HG03521 (cell line): ENCODE measurements at regions not wholly inside any gene's neighbourhood (a gene's known extent, or its start where the extent isn't known, plus 50 kb on each side); places are given as distances from the start of the nearest gene placed in this dataset.

Source experiments
- ATAC-seq: cut with Tn5 transposase; IDR thresholded peaks from one replicate; pipeline ENCODE4 v1.9.1; 2021; ENCODE audit warnings: mild to moderate bottlenecking, moderate library complexity; ENCODE audit not compliant: unreplicated experiment

DNA sequence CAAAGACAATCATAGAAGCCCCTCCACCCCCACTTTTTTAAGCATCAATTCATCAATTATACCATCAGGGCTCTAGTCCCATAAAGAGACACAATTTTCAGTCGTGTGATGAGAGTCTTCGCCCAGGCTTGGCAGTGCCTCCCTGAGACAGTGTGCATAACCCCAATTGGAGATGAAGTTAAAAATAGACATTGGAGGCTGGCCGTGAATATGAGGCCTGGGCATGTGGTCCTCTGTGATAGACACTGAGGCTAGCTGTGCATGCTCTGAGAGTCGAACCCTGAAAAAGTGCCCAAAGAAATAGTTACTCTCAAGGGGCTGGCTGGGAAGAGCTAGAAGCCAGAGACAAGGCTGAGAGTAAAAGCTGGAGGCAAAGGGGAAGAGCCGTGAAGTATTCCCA lies 248.6 kb upstream of the NR4A3 start:
- no peak for ATAC-seq

DNA sequence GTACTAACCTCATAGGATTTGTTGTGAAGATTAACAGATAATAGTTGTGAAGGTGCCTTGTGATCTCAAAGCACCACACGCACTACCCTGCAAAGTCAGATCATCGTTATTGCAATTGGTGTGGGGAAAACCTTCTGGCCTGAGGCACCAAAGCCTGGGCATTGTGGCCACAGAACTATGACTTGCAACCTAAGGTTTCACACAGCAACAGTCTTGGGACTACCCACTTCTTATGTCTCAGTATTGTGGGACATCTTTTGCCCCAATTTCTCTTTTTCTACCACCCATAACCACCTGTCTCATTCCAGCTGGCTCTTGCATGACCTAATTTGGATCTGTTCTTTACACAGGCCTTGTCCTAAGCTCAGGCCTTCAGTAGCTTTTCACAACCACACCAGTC lies 247.8 kb upstream of the NR4A3 start:
- ATAC-seq = no peak

DNA sequence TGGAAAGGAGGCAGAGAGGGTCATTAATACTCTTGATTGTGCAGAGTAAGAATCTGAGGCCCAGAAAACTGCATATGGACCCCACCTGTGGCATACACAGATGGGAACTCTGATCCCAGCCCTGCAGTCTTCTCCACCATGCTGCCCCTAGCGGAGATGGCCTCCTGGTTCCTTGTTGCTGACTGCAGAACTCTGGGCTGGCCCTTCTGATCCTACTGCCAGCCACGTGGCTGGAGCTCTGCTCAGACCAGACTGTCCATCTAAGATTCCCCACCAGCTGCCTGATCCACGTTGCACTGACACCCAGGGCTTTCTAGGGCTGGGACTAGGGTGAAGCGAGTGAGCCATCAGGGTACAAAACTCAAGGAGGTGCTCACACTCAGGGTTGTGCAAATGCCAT lies 245.7 kb upstream of the NR4A3 start:
- ATAC-seq = no peak

DNA sequence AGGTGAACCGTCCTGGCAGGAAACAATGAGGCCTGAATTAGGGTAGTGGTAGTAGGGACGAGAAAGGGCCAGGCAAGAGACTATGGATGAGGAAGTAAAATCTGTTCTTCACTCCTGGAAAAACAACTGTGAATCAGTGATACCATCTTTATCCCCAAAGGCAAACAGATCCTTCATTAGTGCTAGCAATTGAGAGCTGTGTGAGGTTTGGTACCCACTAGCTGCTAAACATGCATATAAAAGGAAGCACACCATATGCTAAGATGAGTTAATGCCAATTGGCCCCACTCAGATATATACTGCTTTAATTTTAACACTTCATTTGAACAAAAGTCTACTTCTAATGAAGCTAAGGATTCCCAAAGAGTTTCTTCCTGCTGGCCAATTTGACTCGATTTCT lies 244.8 kb upstream of the NR4A3 start:
- no peak for ATAC-seq

DNA sequence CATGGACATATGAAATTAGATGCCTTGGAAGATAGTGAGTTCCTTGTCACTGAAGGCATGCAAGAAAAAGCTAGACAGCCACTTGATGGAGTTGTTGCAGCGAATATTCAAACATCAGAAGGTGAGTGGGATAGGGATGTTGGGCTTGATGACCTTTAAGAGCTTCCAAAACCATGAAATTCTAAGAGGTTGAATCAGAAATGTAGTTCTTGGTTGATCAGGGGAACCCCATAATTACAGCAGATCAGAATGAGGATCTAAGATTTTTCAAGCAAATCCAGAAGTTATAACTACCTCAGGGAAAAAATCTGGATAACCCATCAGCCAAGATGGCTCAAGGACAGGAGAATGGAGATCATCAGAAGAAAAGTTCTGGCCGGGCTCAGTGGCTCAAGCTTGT lies 244.3 kb upstream of the NR4A3 start:
- no peak for ATAC-seq

DNA sequence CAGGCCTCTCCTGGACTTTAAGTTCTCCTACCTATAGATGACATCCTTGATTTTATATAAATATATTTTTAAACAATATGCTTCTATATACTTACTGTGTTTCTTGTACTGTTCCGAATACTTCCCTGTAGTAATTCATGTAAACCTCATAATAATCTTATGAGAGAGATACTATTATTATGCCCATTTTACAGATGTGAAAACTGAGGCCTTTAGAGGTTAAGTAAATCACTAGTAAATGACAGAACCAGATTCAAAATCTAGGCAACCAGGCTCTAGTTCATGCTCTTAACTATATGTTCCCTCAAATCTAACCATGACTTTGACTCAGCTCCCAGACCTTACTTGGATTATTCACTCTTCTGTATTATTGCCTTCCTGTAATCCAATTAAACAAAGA lies 243.0 kb upstream of the NR4A3 start:
- no peak for ATAC-seq

DNA sequence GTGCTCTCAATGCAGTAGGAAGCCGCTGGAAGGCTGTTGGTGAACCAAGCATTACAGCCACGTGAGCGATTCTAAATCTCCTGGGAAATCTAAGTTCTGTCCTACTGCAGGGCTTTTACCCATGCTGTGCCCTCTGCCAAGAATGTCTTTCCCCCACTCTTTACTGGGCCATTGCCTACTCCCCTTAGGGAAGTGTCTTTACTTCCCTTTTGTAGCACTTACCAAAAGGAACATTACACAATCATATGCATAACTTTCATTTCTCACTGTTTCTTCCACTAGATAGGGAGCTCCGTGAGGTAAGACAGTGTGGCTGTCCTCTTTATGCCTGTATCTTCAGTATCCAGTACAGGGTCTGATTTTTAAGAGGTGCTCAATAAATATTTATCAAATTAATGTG lies 241.7 kb upstream of the NR4A3 start:
- no peak for ATAC-seq

DNA sequence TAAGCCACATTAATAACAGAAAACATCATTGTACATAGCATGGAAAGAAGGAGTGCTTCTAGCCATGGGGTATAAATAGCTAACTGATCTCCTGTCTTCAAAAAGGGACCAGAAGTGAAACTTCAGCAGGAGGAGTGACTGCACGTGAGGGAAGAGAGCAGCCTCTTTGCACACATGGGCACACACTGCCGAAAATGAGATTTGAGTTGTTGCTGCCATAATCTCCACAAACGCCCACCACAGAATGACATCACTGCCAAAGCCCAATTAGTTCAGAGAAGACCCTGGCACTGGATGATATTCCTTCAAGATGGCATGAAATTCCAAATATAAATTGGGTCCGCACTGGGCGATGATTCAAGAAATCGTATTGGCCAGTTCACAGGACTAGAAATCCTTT lies 238.9 kb upstream of the NR4A3 start:
- ATAC-seq = no peak

DNA sequence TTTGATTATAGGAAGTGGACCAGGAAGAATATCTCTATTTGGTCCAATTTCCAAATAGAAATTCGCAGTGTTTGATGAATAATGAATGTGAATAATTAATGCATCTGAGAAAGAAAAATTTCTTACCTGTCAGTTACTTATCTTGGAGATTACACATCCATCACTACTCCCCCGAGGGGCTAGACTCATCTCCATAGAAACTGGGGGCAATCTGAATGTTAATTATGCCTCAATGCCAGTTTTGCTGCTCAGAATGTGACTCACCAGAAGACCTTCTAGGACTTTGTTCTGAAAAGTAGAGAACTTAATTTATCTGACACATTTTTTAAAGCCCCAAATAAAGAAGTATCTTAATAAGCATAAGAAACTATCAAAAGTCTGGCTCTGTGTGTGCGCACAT lies 233.4 kb upstream of the NR4A3 start:
- no peak for ATAC-seq

DNA sequence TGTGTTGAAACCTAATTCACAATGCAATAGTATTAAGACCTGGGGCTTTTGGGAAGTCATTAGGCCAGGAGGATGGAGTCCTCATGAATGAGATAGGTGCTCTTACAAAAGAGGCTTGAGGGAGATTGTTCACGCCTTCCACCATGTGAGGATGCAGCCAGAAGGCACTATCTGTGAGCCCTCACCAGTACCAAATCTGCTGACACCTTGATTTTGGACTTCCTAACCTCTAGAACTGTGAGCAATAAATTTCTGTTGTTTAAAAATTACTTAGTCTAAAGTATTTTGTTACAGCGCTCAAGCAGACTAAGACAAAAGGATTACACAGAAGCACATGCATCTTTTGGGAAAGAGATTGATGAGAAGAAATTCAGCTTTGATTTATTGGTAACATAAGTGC lies 232.9 kb upstream of the NR4A3 start:
- ATAC-seq = no peak

DNA sequence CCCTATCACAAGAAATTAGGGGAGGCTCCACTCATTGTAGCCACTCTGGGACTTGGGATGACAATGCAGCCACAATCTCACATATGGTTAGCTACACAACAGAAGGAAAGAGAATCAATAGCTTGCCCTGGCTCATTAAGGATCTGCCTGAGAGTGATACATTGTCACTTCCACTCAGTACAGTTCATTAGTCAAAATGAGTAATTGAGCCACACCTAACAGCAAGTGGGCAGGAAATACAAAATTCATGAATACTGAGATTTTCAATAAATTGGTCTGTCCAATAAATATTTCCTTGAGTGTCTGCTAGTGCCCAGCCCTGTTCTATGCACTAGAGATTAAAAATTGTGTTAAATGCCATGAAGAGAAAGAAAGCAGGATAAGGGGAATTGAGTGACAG lies 231.3 kb upstream of the NR4A3 start:
- ATAC-seq = no peak

DNA sequence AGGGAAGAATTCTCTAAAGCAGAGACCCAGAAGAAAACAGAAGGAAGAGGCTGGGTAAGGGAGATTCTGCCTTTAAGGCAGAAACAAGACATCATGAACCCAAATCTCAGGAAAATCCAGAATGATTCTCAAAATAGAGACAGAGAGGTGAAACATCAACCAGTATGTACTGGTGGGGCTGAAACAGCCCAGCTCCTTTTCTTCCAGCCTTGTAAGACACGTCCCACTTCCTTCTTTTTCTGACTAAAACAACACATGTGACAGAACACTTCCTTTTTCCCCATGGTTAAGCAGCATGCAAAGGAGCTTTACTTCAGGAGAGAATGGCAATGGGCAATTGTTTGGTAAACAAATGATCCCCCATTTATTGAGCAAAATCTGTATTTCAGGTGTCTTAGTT lies 230.8 kb upstream of the NR4A3 start:
- ATAC-seq = no peak

DNA sequence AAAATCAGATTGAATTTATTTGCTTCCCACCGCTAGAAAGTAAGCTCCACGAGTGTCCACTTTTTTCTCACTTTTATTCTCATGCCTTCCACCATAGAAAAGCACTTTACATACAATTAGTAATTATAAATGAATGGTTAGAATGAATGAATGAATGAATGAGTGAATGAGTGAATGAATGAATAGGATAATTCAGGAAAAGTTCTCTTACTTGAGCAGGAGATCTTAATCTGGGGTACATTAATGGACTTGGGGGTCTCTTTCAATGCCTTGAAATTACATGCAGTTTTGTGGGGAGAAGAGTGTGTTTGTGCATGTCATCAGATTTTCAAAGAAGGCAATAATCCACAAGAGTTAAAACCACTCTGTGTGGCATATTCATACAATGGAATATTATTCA lies 229.9 kb upstream of the NR4A3 start:
- ATAC-seq = no peak

DNA sequence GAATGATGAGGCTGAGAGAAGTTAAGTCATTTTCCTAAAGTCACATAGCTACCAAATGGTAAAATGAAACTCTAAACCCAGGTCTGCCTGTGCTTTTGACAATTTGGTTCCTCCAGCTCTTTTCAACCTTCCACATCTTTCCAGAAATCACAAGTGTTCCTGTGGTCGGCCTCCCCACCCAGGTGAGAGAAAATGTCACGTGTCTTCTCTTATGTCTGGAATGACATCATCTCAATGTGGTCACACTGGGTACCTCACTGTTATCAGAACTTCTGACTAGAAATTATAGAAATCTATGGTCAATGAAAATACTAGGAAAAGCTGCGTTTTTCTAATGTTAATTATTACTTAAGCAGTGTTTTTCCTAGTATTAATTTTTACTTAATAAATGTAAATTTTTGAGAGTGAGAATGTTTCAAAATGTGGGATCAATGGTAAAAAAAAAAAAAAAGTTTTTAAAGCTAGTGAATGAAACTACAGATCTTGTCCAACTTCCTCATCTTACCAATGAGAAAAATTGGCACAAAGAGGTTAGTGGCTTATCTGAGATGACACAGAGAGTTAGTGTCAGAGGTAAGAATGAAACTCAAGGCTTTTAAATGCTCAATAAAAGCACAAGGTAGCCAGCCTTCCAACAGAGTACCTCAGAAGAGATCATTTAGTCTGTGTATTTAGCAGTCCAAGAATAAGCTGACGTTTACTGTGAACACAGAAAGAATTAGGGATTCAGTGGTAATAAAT lies 228.7 kb upstream of the NR4A3 start:
- peak; percentile 38 for ATAC-seq

DNA sequence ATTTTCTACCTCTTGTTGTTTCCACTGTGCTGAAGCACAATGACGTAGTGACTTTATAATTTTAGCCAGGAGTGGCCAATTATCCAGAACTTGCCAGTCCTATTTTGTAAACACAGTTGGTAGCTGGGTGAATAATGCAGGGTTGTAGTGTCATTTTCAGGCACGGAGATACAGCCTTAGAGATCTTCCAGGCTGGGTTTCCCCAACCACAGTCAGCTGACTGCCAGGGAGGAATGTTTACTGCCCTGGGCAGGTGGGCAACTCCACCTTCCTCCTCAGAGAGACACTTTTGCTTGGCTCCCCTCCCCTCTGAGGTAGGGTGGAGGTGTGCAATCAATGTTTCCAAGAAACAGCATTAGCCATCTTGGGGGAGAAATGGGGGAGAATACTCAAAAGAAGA lies 228.1 kb upstream of the NR4A3 start:
- no peak for ATAC-seq

DNA sequence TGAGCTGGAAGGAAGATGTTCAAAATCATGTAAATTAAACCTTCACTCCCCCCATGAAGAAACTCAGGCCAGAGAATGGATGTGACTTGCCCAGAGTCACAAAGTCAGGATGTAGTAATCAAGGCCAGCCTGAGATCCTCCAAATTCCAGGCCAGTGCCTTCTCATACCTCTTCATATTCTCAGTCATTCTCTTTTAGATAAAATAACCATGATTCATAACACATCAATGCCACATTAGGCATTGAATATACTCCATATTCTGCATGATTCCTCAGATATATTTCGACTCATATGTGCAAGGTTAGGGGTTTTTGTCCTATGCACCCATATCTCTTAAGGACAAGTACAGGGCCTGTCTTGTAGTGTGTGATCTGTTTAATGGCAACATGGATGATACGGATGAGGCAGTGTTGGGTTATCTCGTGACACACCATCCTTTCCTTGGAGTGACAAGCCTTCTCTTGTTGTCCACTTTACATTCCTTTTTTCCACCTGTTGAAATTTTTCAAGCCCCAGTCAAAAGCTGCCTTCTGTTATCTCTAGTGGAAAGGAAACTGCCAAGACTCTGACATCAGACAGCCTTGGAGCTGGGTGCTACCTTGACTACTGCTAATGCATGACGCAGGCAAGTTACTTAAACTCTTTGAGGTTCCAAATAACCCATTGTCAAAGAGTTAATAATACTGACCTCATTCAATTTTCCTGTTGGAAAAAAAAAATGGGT lies 227.5 kb upstream of the NR4A3 start:
- no peak for ATAC-seq

DNA sequence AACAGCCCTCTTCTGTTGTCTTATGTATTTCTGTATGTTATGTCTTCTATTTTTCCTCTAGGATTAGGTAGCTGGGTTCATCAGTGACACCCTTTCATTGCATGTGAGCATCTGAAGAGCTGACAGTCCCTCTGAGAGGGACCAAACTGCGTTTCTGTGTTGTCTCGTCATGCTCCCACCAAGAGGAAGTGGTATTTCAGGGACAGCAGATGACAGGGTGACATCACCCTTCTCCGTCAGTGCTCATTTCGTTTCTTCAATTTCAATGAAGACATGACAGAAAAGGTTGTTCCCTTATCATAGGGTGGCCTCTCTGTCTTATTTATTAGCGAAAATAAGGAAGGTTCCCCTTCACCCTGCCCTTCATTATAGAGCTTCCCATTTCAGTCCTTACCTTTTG lies 225.9 kb upstream of the NR4A3 start:
- ATAC-seq = no peak

DNA sequence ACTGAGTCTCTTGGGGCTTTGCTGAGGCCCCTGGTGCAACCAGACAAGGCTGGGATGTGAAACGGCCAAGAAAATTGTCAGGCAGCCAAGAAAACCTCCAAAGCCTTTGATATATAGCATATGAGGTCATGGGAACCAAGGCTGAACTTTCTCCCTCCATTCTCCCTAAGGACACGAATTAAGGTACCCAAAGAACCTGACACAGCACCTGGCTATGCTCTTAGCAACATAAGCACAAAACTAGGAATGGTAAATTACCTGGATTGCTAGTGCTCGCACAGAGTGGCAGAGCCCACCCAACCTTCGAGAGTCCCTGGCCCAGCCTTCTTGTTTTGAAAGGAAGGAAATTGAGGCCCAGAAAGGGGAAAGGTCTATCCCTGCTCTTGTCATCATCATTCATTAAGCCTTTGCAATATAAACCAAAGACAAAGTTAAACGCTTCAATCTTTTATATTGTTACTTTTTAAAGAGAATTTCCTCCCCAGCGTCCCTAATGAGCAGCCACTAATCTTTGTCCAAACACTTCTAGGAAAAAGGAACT lies 220.0 kb upstream of the NR4A3 start:
- no peak for ATAC-seq

DNA sequence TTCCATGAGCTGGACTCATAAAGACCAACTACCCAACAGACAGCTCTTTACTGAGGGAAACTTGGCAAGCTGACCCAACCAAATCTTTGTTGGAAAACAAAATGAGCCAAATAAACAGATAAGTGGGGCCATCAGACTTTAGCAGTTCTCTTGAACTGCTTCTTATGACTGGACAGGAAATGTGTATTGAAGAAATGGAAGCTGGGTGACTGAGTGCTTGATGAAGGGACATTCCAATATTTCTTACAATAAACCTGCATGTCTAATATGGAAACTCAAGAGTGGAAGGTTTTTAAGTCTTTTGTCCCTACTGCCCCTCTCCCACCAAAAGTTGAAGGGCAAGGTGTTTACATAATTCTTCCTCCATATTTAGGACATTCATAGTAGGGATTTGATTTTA lies 218.8 kb upstream of the NR4A3 start:
- ATAC-seq = no peak

DNA sequence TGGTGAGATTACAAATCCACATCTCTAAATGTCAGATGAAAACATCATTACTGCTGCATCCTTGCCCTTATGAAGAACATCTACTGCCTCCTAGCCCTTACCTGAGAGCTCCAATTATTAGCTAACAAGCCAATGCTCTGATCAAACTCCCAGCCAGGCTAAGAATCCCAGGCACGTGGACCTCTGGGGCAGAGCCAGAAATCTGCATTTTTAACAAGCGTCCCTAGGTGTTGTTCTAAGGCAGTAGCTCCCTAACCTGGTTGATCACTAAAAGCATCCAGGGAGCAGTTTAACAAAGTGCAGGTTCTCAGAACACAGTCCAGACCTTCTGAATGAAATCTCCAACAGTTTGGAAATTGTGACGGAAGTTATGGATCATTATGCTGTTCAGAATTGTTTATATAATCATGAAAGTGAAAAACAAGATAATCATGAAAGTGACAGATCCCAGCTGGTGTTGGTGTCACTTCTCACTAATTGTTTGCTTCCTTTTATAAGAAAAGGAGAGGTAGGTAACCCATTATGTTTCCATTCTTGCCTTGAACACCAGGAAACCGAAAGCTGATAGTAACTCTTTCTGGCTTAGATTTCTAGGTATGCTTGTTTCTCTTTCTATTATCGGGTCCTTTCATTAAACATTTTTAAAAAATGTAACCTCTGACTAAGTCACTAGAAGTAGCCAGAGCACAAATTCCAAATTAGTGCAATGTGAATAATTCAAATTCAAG lies 216.5 kb upstream of the NR4A3 start:
- no peak for ATAC-seq

DNA sequence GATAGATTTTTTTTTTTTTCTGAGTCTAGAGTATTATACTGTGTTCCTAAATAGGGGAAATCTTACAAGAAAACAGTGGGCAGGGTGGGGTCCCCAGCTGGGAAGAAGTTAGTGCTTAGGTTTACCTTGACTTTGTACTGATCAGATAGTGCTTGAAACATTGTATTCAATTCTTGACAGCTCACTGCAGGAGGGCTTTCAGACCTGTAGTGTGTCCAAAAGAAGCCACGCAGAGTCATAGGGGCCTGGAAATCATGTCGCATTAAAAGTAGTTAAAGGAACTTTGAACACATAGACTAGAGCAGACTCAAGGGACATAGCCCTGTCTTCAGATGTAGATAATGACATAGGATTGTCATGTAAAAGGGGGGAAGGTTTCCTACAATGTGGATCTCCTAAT lies 215.4 kb upstream of the NR4A3 start:
- ATAC-seq = no peak

DNA sequence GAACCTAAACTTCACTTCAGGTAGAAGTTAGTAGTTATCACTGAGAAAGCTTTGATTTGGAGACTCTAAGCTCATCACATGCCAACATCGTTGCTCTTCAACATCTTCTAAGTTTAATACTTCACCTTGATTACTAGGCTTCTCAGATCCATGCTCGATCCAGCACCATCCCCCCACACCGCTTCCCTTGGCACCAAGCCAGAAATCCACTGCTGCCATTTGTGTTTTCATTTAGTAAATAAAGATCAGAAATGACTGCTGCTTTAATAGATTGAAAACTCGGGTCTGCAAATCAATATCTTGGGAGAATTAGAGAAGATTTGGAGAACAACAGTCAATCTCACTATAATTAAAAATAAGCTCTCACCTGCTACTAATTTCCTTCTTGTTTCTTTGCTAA lies 214.7 kb upstream of the NR4A3 start:
- ATAC-seq = no peak
